Upper lobe of right lung (tissue), 1 donor: ENCODE measurements at regions not wholly inside any gene's neighbourhood (a gene's known extent, or its start where the extent isn't known, plus 50 kb on each side); places are given as distances from the start of the nearest gene placed in this dataset.

Experiments
- ATAC-seq: fragments of 200-7000 bp; cut with Tn5 transposase; one replicate; pipeline ENCODE4 v1.9.1; 2020; ENCODE audit warnings: mild to moderate bottlenecking, moderate library complexity
- DNase-seq: peaks from one replicate; pipeline ENCODE4 v3.0.0-alpha.2; 2020
- H3K27ac ChIP-seq: fragments of 200-600 bp; one replicate; pipeline ENCODE4 v1.8.0; 2022
- H3K27me3 ChIP-seq: fragments of 200-600 bp; one replicate; pipeline ENCODE4 v1.8.0; 2022; ENCODE audit warnings: mild to moderate bottlenecking
- H3K36me3 ChIP-seq: fragments of 200-600 bp; one replicate; pipeline ENCODE4 v1.8.0; 2022
- H3K4me1 ChIP-seq: fragments of 200-600 bp; one replicate; pipeline ENCODE4 v1.8.0; 2022
- H3K4me3 ChIP-seq: fragments of 200-600 bp; one replicate; pipeline ENCODE4 v1.8.0; 2022; ENCODE audit warnings: mild to moderate bottlenecking
- H3K9me3 ChIP-seq: fragments of 200-600 bp; one replicate; pipeline ENCODE4 v1.8.0; 2022
- CTCF ChIP-seq: fragments of 200-600 bp; IDR thresholded peaks from one replicate; pipeline ENCODE4 v1.8.0; 2022; ENCODE audit warnings: antibody characterized with exemption
- intact Hi-C: fragments of 100-400 bp; cut with DNase I; formaldehyde crosslinking; loops from one replicate; pipeline ENCODE4 v1.11.0; 2022
- donor health status: DM: no; HTN: yes; CAD: no; lungs with severe emphysema.

- ATAC-seq (no peak), DNase-seq (no peak)
- Histone ChIP-seq H3K27ac (no peak overlapping the region), H3K27me3 (no peaks in the 10 kb centered on the region), H3K36me3 (no peaks in the 10 kb centered on the region), H3K4me1 (no peaks in the 10 kb centered on the region), H3K4me3 (no peak overlapping the region), H3K9me3 (no peaks in the 10 kb centered on the region)
- TF ChIP-seq CTCF = no peak
- intact Hi-C loops = no loop called here
Measured at GRCh38 chr18:60862988-60863387, 470.2 kb upstream of the CDH20 start.

DNA sequence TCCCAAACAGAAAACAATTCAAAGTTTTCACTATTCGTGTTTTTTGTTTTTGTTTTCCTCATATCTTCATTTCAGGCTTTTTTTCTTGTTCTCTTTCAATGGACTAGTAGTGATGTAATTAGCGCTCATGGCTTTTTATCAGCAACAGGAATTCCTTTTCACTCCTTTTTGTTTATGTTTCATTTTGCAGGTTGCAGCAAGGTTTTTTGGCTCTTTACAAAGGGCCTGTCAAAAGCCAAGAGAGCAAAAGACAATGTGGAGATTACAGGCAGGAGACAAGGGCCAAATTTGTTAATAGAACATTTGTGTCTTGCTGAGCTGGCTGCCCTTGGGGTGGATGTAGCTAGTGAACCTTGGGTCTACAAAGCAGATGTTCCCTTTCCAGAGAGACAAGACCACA, 467.4 kb upstream of the CDH20 start:
- Histone ChIP-seq H3K36me3 (no peaks in the 10 kb centered on the region), H3K9me3 (no peaks in the 10 kb centered on the region), H3K27ac (no peak overlapping the region), H3K4me3 (no peak overlapping the region), H3K4me1 (no peaks in the 10 kb centered on the region), H3K27me3 (no peaks in the 10 kb centered on the region)
- DNase-seq (no peak), ATAC-seq (no peak)
- intact Hi-C loops = no loop called here
- TF ChIP-seq CTCF = no peak

- DNase-seq (no peak), ATAC-seq (no peak)
- H3K36me3 ChIP-seq = no peaks in the 10 kb centered on the region
- H3K27me3 ChIP-seq = no peaks in the 10 kb centered on the region
- TF ChIP-seq CTCF = no peak
- intact Hi-C loops = no loop called here
- no peak overlapping the region for H3K27ac ChIP-seq
- H3K4me1 ChIP-seq = no peaks in the 10 kb centered on the region
- H3K4me3 ChIP-seq = no peak overlapping the region
- no peaks in the 10 kb centered on the region for H3K9me3 ChIP-seq
Measured at GRCh38 chr18:60870261-60871153, 462.7 kb upstream of the CDH20 start.

GRCh38 chr18:60872434-60872833, 460.8 kb upstream of the CDH20 start:
- Histone ChIP-seq H3K9me3 (no peaks in the 10 kb centered on the region), H3K4me1 (no peaks in the 10 kb centered on the region), H3K27me3 (no peaks in the 10 kb centered on the region), H3K4me3 (no peak overlapping the region), H3K36me3 (no peaks in the 10 kb centered on the region), H3K27ac (no peak overlapping the region)
- intact Hi-C loops = no loop called here
- DNase-seq = no peak
- no peak for TF ChIP-seq CTCF
- ATAC-seq = no peak

GRCh38 chr18:60873708-60874107, 459.5 kb upstream of the CDH20 start:
- no peak for DNase-seq
- no peak for ATAC-seq
- intact Hi-C loops = no loop called here
- H3K27ac ChIP-seq = no peak overlapping the region
- H3K9me3 ChIP-seq = no peaks in the 10 kb centered on the region
- H3K27me3 ChIP-seq = no peaks in the 10 kb centered on the region
- no peaks in the 10 kb centered on the region for H3K4me1 ChIP-seq
- H3K36me3 ChIP-seq = no peaks in the 10 kb centered on the region
- H3K4me3 ChIP-seq = no peak overlapping the region
- TF ChIP-seq CTCF = no peak
